Subcutaneous abdominal adipose tissue (tissue), 5 donors: ENCODE measurements at regions not wholly inside any gene's neighbourhood (a gene's known extent, or its start where the extent isn't known, plus 50 kb on each side); places are given as distances from the start of the nearest gene placed in this dataset.

Experiments used
- H3K27ac ChIP-seq: one replicate; pipeline ENCODE4 v1.7.0; 2013; ENCODE audit warnings: low read depth, mild to moderate bottlenecking, inconsistent platforms, low read length, moderate library complexity
- H3K27me3 ChIP-seq, 5 donors: one replicate each; pipeline ENCODE4 v1.7.0; 2013; ENCODE audit warnings: low read length in 5 of 5, inconsistent platforms in 1 of 5; ENCODE audit not compliant: control insufficient read depth in 5 of 5, insufficient read depth in 4 of 5
- H3K36me3 ChIP-seq, 5 donors: one replicate each; pipeline ENCODE4 v1.7.0; 2013; ENCODE audit warnings: low read length in 5 of 5; ENCODE audit not compliant: control insufficient read depth in 5 of 5, insufficient read depth in 5 of 5
- H3K4me1 ChIP-seq, 5 donors: one replicate each; pipeline ENCODE4 v1.7.0; 2013; ENCODE audit warnings: low read length in 5 of 5, mild to moderate bottlenecking in 3 of 5, moderate library complexity in 1 of 5; ENCODE audit not compliant: control insufficient read depth in 5 of 5, insufficient read depth in 5 of 5
- H3K4me3 ChIP-seq, 5 donors: one replicate each; pipeline ENCODE4 v1.7.0; 2013; ENCODE audit warnings: low read length in 5 of 5, low read depth in 1 of 5
- H3K9ac ChIP-seq, 5 donors: one replicate each; pipeline ENCODE4 v1.7.0; 2013; ENCODE audit warnings: low read length in 5 of 5, mild to moderate bottlenecking in 4 of 5, moderate library complexity in 3 of 5
- H3K9me3 ChIP-seq, 5 donors: one replicate each; pipeline ENCODE4 v1.7.0; 2013; ENCODE audit warnings: low read length in 5 of 5; ENCODE audit not compliant: control insufficient read depth in 5 of 5
- donor health status: healthy.
- donor health status: healthy.
- donor health status: healthy.
- donor health status: healthy.
- donor health status: healthy.

- Histone ChIP-seq H3K4me3 (no peak overlapping the region), H3K36me3 (no peaks in the 10 kb centered on the region), H3K27ac (no peak overlapping the region), H3K9me3 (no peaks in the 10 kb centered on the region), H3K27me3 (no peaks in the 10 kb centered on the region), H3K4me1 (peaks cover 0 to 4% (median 0%) of the 10 kb centered on the region in 5 donors), H3K9ac (no peak overlapping the region)
Observed at GRCh38 chr6:4516206-4516605, 260.0 kb upstream of the CDYL start.

- Histone ChIP-seq H3K9me3 (no peaks in the 10 kb centered on the region), H3K9ac (no peak overlapping the region), H3K4me3 (no peak overlapping the region), H3K36me3 (no peaks in the 10 kb centered on the region), H3K4me1 (peaks cover 0 to 4% (median 0%) of the 10 kb centered on the region in 5 donors), H3K27me3 (no peaks in the 10 kb centered on the region), H3K27ac (no peak overlapping the region)
Observed at GRCh38 chr6:4513561-4513960, 262.6 kb upstream of the CDYL start.

GRCh38 chr6:4512051-4512471, 264.1 kb upstream of the CDYL start:
- Histone ChIP-seq H3K4me1 (peaks cover 0 to 4% (median 0%) of the 10 kb centered on the region in 5 donors), H3K36me3 (no peaks in the 10 kb centered on the region), H3K27me3 (no peaks in the 10 kb centered on the region), H3K9ac (no peak overlapping the region), H3K27ac (no peak overlapping the region), H3K9me3 (no peaks in the 10 kb centered on the region), H3K4me3 (no peak overlapping the region)

- no peaks in the 10 kb centered on the region for H3K27me3 ChIP-seq
- H3K9me3 ChIP-seq = no peaks in the 10 kb centered on the region
- H3K9ac ChIP-seq = no peak overlapping the region
- no peaks in the 10 kb centered on the region for H3K36me3 ChIP-seq
- H3K4me1 ChIP-seq = peaks cover 0 to 4% (median 0%) of the 10 kb centered on the region in 5 donors
- no peak overlapping the region for H3K4me3 ChIP-seq
- H3K27ac ChIP-seq = no peak overlapping the region
Observed at GRCh38 chr6:4511641-4512020, 264.6 kb upstream of the CDYL start.

GRCh38 chr6:4510906-4511640, 265.1 kb upstream of the CDYL start:
- H3K9me3 ChIP-seq = no peaks in the 10 kb centered on the region
- H3K27me3 ChIP-seq = no peaks in the 10 kb centered on the region
- H3K9ac ChIP-seq = no peak overlapping the region
- H3K4me3 ChIP-seq = no peak overlapping the region
- no peaks in the 10 kb centered on the region for H3K36me3 ChIP-seq
- H3K4me1 ChIP-seq = peaks cover 0 to 4% (median 0%) of the 10 kb centered on the region in 5 donors
- H3K27ac ChIP-seq = no peak overlapping the region

- peaks cover 0 to 4% (median 0%) of the 10 kb centered on the region in 5 donors for H3K4me1 ChIP-seq
- H3K36me3 ChIP-seq = no peaks in the 10 kb centered on the region
- H3K27me3 ChIP-seq = no peaks in the 10 kb centered on the region
- H3K9me3 ChIP-seq = no peaks in the 10 kb centered on the region
- no peak overlapping the region for H3K27ac ChIP-seq
- H3K9ac ChIP-seq = no peak overlapping the region
- no peak overlapping the region for H3K4me3 ChIP-seq
Observed at GRCh38 chr6:4510317-4510716, 265.9 kb upstream of the CDYL start.

- Histone ChIP-seq H3K27me3 (no peaks in the 10 kb centered on the region), H3K36me3 (no peaks in the 10 kb centered on the region), H3K27ac (no peak overlapping the region), H3K4me3 (no peak overlapping the region), H3K9me3 (no peaks in the 10 kb centered on the region), H3K9ac (no peak overlapping the region), H3K4me1 (peaks cover 0 to 4% (median 0%) of the 10 kb centered on the region in 5 donors)
Observed at GRCh38 chr6:4509506-4509905, 266.7 kb upstream of the CDYL start.

- no peak overlapping the region for H3K4me3 ChIP-seq
- H3K27ac ChIP-seq = no peak overlapping the region
- no peaks in the 10 kb centered on the region for H3K36me3 ChIP-seq
- H3K9ac ChIP-seq = no peak overlapping the region
- H3K9me3 ChIP-seq = no peaks in the 10 kb centered on the region
- no peaks in the 10 kb centered on the region for H3K27me3 ChIP-seq
- peaks cover 0 to 4% (median 0%) of the 10 kb centered on the region in 5 donors for H3K4me1 ChIP-seq
Observed at GRCh38 chr6:4506792-4507191, 269.4 kb upstream of the CDYL start.

- Histone ChIP-seq H3K4me1 (no peaks in the 10 kb centered on the region), H3K4me3 (no peak overlapping the region), H3K27ac (no peak overlapping the region), H3K36me3 (no peaks in the 10 kb centered on the region), H3K27me3 (no peaks in the 10 kb centered on the region), H3K9ac (no peak overlapping the region), H3K9me3 (no peaks in the 10 kb centered on the region)
Observed at GRCh38 chr6:4506223-4506622, 270.0 kb upstream of the CDYL start.

GRCh38 chr6:4504700-4505099, 271.5 kb upstream of the CDYL start:
- H3K4me3 ChIP-seq = no peak overlapping the region
- H3K4me1 ChIP-seq = no peaks in the 10 kb centered on the region
- H3K27ac ChIP-seq = no peak overlapping the region
- no peaks in the 10 kb centered on the region for H3K9me3 ChIP-seq
- H3K9ac ChIP-seq = no peak overlapping the region
- no peaks in the 10 kb centered on the region for H3K36me3 ChIP-seq
- H3K27me3 ChIP-seq = no peaks in the 10 kb centered on the region
